Tibial nerve (tissue), 4 donors: ENCODE measurements at regions not wholly inside any gene's neighbourhood (a gene's known extent, or its start where the extent isn't known, plus 50 kb on each side); places are given as distances from the start of the nearest gene placed in this dataset.

ENCODE experiments used
- EP300 ChIP-seq, 2 donors: sonication (generic); formaldehyde crosslinking; IDR thresholded peaks; one replicate each; pipeline ENCODE4 v1.6.1; 2017; ENCODE audit warnings: antibody characterized with exemption in 2 of 2, mild to moderate bottlenecking in 1 of 2
- POLR2A ChIP-seq, 2 donors: fragments of 450-650 bp; IDR thresholded peaks; one replicate each; pipeline ENCODE4 v1.6.1; 2017; ENCODE audit warnings: antibody characterized with exemption in 2 of 2, mild to moderate bottlenecking in 2 of 2, moderate library complexity in 2 of 2
- TF ChIP-seq, protein P1 (sequence below), 5 experiments: fragments of 200-600 bp in 3 of 5; fragments of 450-650 bp in 2 of 5; sonication (generic) in 3 of 5; IDR thresholded peaks; one replicate each; pipeline ENCODE4 v1.5.1; 2016 to 2019; ENCODE audit warnings: antibody characterized with exemption in 5 of 5, mild to moderate bottlenecking in 3 of 5, moderate library complexity in 2 of 5

DNA sequence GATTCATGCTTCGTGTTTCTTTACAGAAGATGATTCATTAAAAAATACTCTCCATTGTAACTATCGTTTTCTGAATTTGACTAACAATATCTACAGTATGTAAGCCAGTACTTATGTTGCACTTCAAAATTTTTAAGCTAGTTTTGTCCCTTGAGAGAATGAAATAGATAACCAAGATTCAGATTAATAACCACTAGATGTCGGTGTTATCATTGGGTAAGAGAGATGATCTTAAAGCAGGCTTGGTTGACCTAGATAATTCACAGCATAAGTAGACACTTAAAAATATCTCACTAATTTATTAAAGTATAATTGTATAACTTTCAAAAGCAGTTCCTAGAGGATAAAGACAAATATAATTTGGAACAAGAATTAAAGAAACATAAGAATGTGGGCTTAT is 430.9 kb downstream of the C4orf33 start:
- TF ChIP-seq, protein P1, sequence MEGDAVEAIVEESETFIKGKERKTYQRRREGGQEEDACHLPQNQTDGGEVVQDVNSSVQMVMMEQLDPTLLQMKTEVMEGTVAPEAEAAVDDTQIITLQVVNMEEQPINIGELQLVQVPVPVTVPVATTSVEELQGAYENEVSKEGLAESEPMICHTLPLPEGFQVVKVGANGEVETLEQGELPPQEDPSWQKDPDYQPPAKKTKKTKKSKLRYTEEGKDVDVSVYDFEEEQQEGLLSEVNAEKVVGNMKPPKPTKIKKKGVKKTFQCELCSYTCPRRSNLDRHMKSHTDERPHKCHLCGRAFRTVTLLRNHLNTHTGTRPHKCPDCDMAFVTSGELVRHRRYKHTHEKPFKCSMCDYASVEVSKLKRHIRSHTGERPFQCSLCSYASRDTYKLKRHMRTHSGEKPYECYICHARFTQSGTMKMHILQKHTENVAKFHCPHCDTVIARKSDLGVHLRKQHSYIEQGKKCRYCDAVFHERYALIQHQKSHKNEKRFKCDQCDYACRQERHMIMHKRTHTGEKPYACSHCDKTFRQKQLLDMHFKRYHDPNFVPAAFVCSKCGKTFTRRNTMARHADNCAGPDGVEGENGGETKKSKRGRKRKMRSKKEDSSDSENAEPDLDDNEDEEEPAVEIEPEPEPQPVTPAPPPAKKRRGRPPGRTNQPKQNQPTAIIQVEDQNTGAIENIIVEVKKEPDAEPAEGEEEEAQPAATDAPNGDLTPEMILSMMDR (IDR thresholded peaks at IDR 0.05): peak in 1 of 5 experiments; percentile 6
- TF ChIP-seq POLR2A (IDR thresholded peaks at IDR 0.05) (no peak), EP300 (IDR thresholded peaks at IDR 0.05) (no peak)
